Panc1 (cell line): ENCODE measurements at regions not wholly inside any gene's neighbourhood (a gene's known extent, or its start where the extent isn't known, plus 50 kb on each side); places are given as distances from the start of the nearest gene placed in this dataset.

Experiments
- ATAC-seq: fragments of 200-7000 bp; cut with Tn5 transposase; 2 replicates; pipeline ENCODE4 v1.9.1; 2020; ENCODE audit warnings: mild to moderate bottlenecking, moderate library complexity
- BruUV-seq: library from RNA; stranded (reverse); fragments of 400-500 nt; replicated peaks from 2 replicates; lab custom pipeline; 2021; lab: Mats Ljungman, UMichigan
- CTCF ChIA-PET: fragments of 300-600 bp; sonication (Branson Sonifier 250); formaldehyde crosslinking; loops from one replicate; lab custom pipeline; 2022; ENCODE audit warnings: antibody characterized with exemption; lab: Charles Lee
- POLR2A ChIA-PET: fragments of 300-600 bp; sonication (Branson Sonifier 250); formaldehyde crosslinking; loops from one replicate; lab custom pipeline; 2022; ENCODE audit warnings: antibody characterized with exemption; lab: Charles Lee
- DNase-seq: peaks from one replicate; pipeline ENCODE4 v3.0.0-alpha.2; 2010; ENCODE audit warnings: low read depth, low spot score
- H3K27ac ChIP-seq: 2 replicates; pipeline ENCODE4 v1.5.1; 2011; ENCODE audit warnings: mild to moderate bottlenecking, low read length, inconsistent platforms
- H3K27me3 ChIP-seq: fragments of 200-500 bp; sonication (Bioruptor generic); 2 replicates; pipeline ENCODE4 v1.6.0; 2014; ENCODE audit warnings: low read length, inconsistent platforms; ENCODE audit not compliant: control insufficient read depth, insufficient read depth
- H3K36me3 ChIP-seq: fragments of 200-500 bp; sonication (Bioruptor generic); 2 replicates; pipeline ENCODE4 v1.5.1; 2014; ENCODE audit warnings: inconsistent platforms, mild to moderate bottlenecking, low read length, moderate library complexity; ENCODE audit not compliant: control insufficient read depth, insufficient read depth
- H3K4me1 ChIP-seq: 2 replicates; pipeline ENCODE4 v1.5.1; 2011; ENCODE audit warnings: inconsistent platforms, mild to moderate bottlenecking, low read length, moderate library complexity; ENCODE audit not compliant: control insufficient read depth, insufficient read depth
- H3K4me3 ChIP-seq, 2 experiments: 2 replicates each; pipeline ENCODE4 v1.5.1; 2011 to 2012; ENCODE audit warnings: low read depth in 2 of 2, low read length in 2 of 2, mild to moderate bottlenecking in 2 of 2, inconsistent platforms in 1 of 2, moderate library complexity in 1 of 2
- H3K9me3 ChIP-seq: fragments of 200-500 bp; sonication (Bioruptor generic); 2 replicates; pipeline ENCODE4 v1.5.1; 2014; ENCODE audit warnings: low read depth, mild to moderate bottlenecking, inconsistent platforms, low read length, moderate library complexity; ENCODE audit not compliant: control insufficient read depth, insufficient read depth
- CTCF ChIP-seq: fragments of 450-650 bp; IDR thresholded peaks from 2 replicates; pipeline ENCODE4 v1.5.1; 2017; ENCODE audit warnings: mild to moderate bottlenecking
- POLR2AphosphoS5 ChIP-seq: IDR thresholded peaks from 2 replicates; pipeline ENCODE4 v1.6.1; 2012; ENCODE audit warnings: mild to moderate bottlenecking, low read depth, low read length, moderate library complexity
- SIN3A ChIP-seq: IDR thresholded peaks from 2 replicates; pipeline ENCODE4 v1.6.1; 2012; ENCODE audit warnings: low read depth, mild to moderate bottlenecking, low read length, moderate library complexity, borderline replicate concordance; ENCODE audit not compliant: insufficient read depth
- TCF7L2 ChIP-seq: IDR thresholded peaks from 2 replicates; pipeline ENCODE4 v1.6.1; 2011; ENCODE audit warnings: mild to moderate bottlenecking, low read depth, low read length, inconsistent platforms
- in situ Hi-C: cut with HindIII; loops from 2 replicates; pipeline ENCODE4 v1.10.0; 2016; ENCODE audit warnings: low sequenced_read_pairs, low pct_unique_long_range_greater_than_20kb
- intact Hi-C: fragments of 100-400 bp; cut with micrococcal nuclease; formaldehyde crosslinking; loops from one replicate; pipeline ENCODE4 v1.10.0; 2022; ENCODE audit not compliant: unreplicated experiment
- TF ChIP-seq, protein P1 (sequence below), 2 experiments: IDR thresholded peaks; 2 replicates each; pipeline ENCODE4 v1.6.1; 2011 to 2012; ENCODE audit warnings: low read depth in 2 of 2, control low read depth in 1 of 2, low read length in 1 of 2, mild to moderate bottlenecking in 1 of 2, moderate library complexity in 1 of 2; ENCODE audit not compliant: insufficient read depth in 1 of 2

DNA sequence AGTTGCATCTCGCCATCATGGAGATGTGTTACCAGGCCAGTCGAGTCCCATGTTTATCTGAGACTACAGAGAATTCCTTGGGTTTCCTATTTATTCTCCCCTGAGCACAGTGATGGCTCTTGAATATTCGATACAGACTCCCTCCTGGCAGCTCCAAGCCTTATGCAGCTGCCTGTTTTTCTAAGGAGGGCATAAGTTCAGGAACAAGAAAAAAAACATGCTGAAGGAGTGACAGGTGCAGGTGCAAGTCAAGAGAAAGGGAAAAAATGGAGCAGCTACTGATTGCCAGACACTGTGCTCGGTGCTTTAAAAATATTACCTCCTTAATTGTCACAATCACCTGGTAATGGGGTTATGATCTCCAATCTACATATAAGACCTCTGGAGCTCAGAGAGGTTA, 177.2 kb upstream of the DPP10 start:
- POLR2A ChIA-PET: no interaction called here

GRCh38 chr2:114274957-114275356, 167.5 kb upstream of the DPP10 start:
- Histone ChIP-seq H3K36me3 (no peaks in the 10 kb centered on the region), H3K4me1 (no peaks in the 10 kb centered on the region), H3K4me3 (no peak overlapping the region), H3K9me3 (peaks cover 8% of the 10 kb centered on the region; the same call in 1 of the 2 replicates), H3K27me3 (no peaks in the 10 kb centered on the region), H3K27ac (no peak overlapping the region)
- intact Hi-C loops: no loop called here
- CTCF ChIA-PET: interaction anchor here (0.6 kb wide), 1 partner anchor 181 kb away, joined by 3 read pairs; no protein-coding TSS in a partner anchor
- DNase-seq: no peak
- in situ Hi-C loops: no loop called here
- TF ChIP-seq CTCF: no peak
- TF ChIP-seq TCF7L2: no peak
- no peak for TF ChIP-seq SIN3A
- TF ChIP-seq POLR2AphosphoS5: no peak
- TF ChIP-seq, protein P1, sequence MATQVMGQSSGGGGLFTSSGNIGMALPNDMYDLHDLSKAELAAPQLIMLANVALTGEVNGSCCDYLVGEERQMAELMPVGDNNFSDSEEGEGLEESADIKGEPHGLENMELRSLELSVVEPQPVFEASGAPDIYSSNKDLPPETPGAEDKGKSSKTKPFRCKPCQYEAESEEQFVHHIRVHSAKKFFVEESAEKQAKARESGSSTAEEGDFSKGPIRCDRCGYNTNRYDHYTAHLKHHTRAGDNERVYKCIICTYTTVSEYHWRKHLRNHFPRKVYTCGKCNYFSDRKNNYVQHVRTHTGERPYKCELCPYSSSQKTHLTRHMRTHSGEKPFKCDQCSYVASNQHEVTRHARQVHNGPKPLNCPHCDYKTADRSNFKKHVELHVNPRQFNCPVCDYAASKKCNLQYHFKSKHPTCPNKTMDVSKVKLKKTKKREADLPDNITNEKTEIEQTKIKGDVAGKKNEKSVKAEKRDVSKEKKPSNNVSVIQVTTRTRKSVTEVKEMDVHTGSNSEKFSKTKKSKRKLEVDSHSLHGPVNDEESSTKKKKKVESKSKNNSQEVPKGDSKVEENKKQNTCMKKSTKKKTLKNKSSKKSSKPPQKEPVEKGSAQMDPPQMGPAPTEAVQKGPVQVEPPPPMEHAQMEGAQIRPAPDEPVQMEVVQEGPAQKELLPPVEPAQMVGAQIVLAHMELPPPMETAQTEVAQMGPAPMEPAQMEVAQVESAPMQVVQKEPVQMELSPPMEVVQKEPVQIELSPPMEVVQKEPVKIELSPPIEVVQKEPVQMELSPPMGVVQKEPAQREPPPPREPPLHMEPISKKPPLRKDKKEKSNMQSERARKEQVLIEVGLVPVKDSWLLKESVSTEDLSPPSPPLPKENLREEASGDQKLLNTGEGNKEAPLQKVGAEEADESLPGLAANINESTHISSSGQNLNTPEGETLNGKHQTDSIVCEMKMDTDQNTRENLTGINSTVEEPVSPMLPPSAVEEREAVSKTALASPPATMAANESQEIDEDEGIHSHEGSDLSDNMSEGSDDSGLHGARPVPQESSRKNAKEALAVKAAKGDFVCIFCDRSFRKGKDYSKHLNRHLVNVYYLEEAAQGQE (IDR thresholded peaks at IDR 0.05; ENCODE audit: insufficient read depth in 1 of 2, low read depth in 2 of 2, low read length in 1 of 2): no peak
- no peak for ATAC-seq
- BruUV-seq: no TSS peak
- POLR2A ChIA-PET: no interaction called here

More for the DNA sequence above, 177.2 kb upstream of the DPP10 start:
- H3K36me3 ChIP-seq: no peaks in the 10 kb centered on the region
- no peak overlapping the region for H3K4me3 ChIP-seq
- in situ Hi-C loops (no loop called here), intact Hi-C loops (no loop called here)
- H3K4me1 ChIP-seq: no peaks in the 10 kb centered on the region
- DNase-seq (no peak), ATAC-seq (no peak)
- BruUV-seq: no TSS peak
- H3K27me3 ChIP-seq: no peaks in the 10 kb centered on the region
- no peak for TF ChIP-seq SIN3A
- no peak for TF ChIP-seq TCF7L2
- no peak for TF ChIP-seq POLR2AphosphoS5
- TF ChIP-seq CTCF: no peak
- TF ChIP-seq, protein P1 (IDR thresholded peaks at IDR 0.05; ENCODE audit: insufficient read depth in 1 of 2, low read depth in 2 of 2, low read length in 1 of 2): no peak
- CTCF ChIA-PET: interaction anchor here (0.8 kb wide), 1 partner anchor 15 kb away, joined by 3 read pairs; no protein-coding TSS in a partner anchor
- H3K9me3 ChIP-seq: no peaks in the 10 kb centered on the region
- H3K27ac ChIP-seq: no peak overlapping the region
